Nephron progenitor cell (in vitro differentiated cells): ENCODE measurements at regions not wholly inside any gene's neighbourhood (a gene's known extent, or its start where the extent isn't known, plus 50 kb on each side); places are given as distances from the start of the nearest gene placed in this dataset.
"Not testable (repeated sequence)": the region's sequence is repeated elsewhere in the genome, so short reads cannot be mapped to it uniquely, and the experiment has no call there.

Source experiments
- DNase-seq: peaks from one replicate; pipeline ENCODE4 v3.0.0; 2021
- H3K27ac Mint-ChIP-seq: 2 replicates; pipeline ENCODE4 v1.8.0; 2021; ENCODE audit warnings: mild to moderate bottlenecking, moderate library complexity, mixed read lengths
- H3K27me3 Mint-ChIP-seq: 2 replicates; pipeline ENCODE4 v1.8.0; 2021; ENCODE audit warnings: mild to moderate bottlenecking, low read depth, mixed read lengths; ENCODE audit not compliant: poor library complexity
- H3K36me3 Mint-ChIP-seq: 2 replicates; pipeline ENCODE4 v1.8.0; 2021; ENCODE audit warnings: low read depth, mixed read lengths
- H3K4me1 Mint-ChIP-seq: 2 replicates; pipeline ENCODE4 v1.8.0; 2021; ENCODE audit warnings: mixed read lengths
- H3K4me3 Mint-ChIP-seq: 2 replicates; pipeline ENCODE4 v1.8.0; 2021; ENCODE audit warnings: mild to moderate bottlenecking, moderate library complexity, mixed read lengths
- H3K9me3 Mint-ChIP-seq: 2 replicates; pipeline ENCODE4 v1.8.0; 2021; ENCODE audit warnings: mild to moderate bottlenecking, moderate library complexity, mixed read lengths
- TF ChIP-seq, protein P1 (sequence below): fragments of 200-600 bp; sonication (generic); IDR thresholded peaks from 2 replicates; pipeline ENCODE4 v1.5.0; 2021; ENCODE audit warnings: antibody characterized with exemption

DNA sequence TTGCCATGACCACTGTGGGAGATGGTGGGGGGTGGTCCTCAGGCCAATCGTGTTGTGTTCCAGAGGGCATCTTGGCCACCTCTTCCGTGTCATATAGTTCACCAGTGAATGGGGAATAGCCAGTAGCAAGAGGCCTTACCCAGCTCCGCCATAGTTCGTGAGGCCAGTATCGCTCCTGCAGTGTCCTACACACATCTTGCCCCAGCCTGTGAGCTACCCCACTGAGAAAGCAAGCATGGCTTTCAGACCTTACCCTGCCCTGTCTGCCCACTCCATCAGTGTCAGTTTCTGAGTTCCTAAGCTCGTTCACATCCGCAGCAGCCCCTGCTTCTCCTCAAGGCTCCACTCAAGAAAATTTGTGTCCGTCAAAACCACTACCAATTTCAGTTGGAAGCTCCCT is 586.0 kb upstream of the PABPC5 start:
- not testable (repeated sequence) for H3K4me1 Mint-ChIP-seq, H3K9me3 Mint-ChIP-seq, H3K27ac Mint-ChIP-seq, H3K27me3 Mint-ChIP-seq, DNase-seq, H3K36me3 Mint-ChIP-seq, H3K4me3 Mint-ChIP-seq

DNA sequence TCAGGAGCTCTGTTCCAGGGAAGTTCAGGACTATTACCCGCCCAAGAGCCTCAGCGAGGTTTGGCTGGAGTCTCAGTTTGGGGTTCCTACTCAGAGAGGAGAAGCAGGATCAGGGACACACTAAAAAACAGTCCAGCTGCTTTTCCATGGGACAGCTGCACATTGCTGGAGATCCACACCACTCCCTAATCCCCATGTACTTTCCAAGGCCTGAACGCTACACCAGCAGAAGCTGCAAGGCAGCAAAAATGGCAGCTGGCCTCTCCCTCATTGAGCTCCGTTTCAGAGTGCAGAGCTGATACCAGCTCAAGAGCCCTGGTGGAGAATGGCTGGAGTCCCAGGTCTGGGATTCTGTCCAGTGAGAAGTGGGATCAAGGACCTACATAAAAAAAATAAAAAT is 551.2 kb upstream of the PABPC5 start:
- H3K4me1 Mint-ChIP-seq: no peaks in the 10 kb centered on the region
- TF ChIP-seq, protein P1, sequence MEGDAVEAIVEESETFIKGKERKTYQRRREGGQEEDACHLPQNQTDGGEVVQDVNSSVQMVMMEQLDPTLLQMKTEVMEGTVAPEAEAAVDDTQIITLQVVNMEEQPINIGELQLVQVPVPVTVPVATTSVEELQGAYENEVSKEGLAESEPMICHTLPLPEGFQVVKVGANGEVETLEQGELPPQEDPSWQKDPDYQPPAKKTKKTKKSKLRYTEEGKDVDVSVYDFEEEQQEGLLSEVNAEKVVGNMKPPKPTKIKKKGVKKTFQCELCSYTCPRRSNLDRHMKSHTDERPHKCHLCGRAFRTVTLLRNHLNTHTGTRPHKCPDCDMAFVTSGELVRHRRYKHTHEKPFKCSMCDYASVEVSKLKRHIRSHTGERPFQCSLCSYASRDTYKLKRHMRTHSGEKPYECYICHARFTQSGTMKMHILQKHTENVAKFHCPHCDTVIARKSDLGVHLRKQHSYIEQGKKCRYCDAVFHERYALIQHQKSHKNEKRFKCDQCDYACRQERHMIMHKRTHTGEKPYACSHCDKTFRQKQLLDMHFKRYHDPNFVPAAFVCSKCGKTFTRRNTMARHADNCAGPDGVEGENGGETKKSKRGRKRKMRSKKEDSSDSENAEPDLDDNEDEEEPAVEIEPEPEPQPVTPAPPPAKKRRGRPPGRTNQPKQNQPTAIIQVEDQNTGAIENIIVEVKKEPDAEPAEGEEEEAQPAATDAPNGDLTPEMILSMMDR: no peak
- H3K4me3 Mint-ChIP-seq: no peak overlapping the region

DNA sequence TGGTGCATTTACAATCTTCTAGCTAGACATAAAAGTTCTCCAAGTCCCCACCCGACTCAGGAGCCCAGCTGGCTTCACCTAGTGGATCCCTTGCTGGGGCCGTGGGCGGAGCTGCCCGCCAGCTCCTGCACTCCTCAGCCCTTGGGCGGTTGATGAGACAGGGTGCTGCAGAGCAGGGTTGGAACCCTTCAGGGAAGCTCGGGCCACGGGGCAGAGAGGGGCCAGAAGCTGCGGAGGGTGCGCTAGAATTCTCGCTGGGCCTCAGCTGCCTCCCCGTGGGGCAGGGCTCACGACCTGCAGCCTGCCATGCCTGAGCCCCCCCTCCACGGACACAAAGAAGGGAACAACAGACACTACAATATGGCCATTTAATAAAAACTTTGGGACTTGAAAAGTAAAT is 519.8 kb upstream of the PABPC5 start:
- not testable (repeated sequence) for H3K4me1 Mint-ChIP-seq, H3K27ac Mint-ChIP-seq, H3K36me3 Mint-ChIP-seq, H3K27me3 Mint-ChIP-seq, H3K4me3 Mint-ChIP-seq, DNase-seq
- peaks cover 10% of the 10 kb centered on the region for H3K9me3 Mint-ChIP-seq

More for the DNA sequence above, 551.2 kb upstream of the PABPC5 start:
- Mint-ChIP-seq H3K9me3 (no peaks in the 10 kb centered on the region), H3K27ac (no peak overlapping the region), H3K36me3 (no peaks in the 10 kb centered on the region), H3K27me3 (no peaks in the 10 kb centered on the region)
- DNase-seq: no peak

DNA sequence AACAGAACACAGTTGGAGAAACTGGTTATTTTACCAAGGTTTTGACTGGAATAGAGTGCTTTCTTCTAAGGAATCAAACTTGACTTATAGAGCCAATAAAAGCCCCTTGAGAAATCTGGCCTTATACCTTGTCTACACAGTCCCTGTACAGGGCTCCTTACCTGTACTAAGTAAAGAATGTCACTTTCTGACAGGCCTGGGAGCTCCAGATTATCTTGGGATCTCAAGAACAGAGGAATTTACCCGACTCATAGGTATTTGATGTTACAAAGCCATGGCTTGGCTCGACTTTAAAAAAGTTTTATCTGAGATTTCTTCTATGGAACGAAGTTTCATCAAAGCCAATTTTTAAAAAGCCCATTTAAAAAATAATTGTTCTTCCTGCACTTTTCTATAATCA is 487.8 kb upstream of the PABPC5 start:
- not testable (repeated sequence) for H3K4me1 Mint-ChIP-seq, H3K4me3 Mint-ChIP-seq, H3K27me3 Mint-ChIP-seq, H3K27ac Mint-ChIP-seq, DNase-seq, H3K9me3 Mint-ChIP-seq, H3K36me3 Mint-ChIP-seq

DNA sequence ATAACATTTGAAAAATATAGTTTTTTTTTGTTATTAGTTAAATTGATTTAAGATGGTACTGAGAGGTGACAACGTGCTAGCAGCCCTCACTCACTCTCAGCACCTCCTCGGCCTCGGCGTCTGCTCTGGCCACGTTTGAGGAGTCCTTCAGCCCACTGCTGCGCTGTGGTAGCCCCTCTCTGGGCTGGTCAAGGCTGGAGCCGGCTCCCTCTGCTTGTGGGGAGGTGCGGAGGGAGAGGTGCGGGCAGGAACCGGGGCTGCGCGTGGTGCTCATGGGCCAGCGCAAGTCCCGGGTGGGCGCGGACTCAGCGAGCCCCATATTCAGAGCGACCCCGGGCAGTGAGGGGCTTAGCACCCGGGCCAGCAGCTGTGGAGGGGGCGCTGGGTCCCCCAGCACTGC is 439.4 kb upstream of the PABPC5 start:
- not testable (repeated sequence) for H3K9me3 Mint-ChIP-seq, H3K4me3 Mint-ChIP-seq, H3K27ac Mint-ChIP-seq, H3K4me1 Mint-ChIP-seq, H3K36me3 Mint-ChIP-seq, DNase-seq, H3K27me3 Mint-ChIP-seq

DNA sequence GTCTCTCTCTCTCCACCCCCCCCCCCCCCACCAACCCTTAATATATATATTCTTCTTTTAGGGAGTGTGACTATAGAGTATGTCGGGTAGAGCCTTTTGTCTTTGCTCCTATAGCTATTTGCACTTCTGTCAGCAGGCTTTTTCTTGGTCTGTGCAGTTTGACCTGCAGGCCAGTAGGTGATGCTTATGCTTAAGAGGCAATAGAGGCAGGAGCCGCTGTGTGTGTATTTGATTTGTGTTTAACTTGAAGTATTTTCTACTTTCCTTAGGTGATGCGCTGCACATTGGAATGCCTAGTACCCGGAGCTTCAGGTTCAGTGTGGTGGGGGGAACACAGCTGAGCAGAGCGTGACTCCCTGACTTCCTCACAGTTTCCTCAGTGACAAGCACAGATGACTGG is 416.5 kb upstream of the PABPC5 start:
- DNase-seq: not testable (repeated sequence)

DNA sequence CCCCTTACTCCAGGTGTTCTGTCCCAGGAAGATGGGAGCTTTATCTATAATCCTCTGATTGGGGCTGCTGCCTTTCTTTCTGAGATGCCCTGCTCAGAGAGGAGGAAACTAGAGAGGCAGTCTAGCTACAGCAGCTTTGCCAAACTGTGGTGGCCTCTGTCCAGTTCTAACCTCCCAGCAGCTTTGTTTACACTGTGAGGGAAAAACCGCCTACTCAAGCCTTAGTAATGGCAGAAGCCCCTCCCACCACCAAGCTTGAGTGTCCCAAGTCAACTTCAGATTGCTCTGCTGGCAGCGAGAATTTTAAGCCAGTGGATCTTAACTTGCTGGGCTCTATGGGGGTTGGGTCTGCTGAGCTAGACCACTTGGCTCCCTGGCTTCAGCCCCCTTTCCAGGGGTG is 394.9 kb upstream of the PABPC5 start:
- TF ChIP-seq, protein P1: no peak
- Mint-ChIP-seq H3K9me3 (peaks cover 32% of the 10 kb centered on the region), H3K36me3 (no peaks in the 10 kb centered on the region), H3K4me3 (no peak overlapping the region), H3K4me1 (no peaks in the 10 kb centered on the region), H3K27ac (no peak overlapping the region), H3K27me3 (peaks cover 3% of the 10 kb centered on the region)
- no peak for DNase-seq

More for the DNA sequence above, 416.5 kb upstream of the PABPC5 start:
- H3K4me1 Mint-ChIP-seq, H3K9me3 Mint-ChIP-seq, H3K4me3 Mint-ChIP-seq, H3K27ac Mint-ChIP-seq, H3K36me3 Mint-ChIP-seq, H3K27me3 Mint-ChIP-seq: not testable (repeated sequence)
- TF ChIP-seq, protein P1: peak; percentile 15

DNA sequence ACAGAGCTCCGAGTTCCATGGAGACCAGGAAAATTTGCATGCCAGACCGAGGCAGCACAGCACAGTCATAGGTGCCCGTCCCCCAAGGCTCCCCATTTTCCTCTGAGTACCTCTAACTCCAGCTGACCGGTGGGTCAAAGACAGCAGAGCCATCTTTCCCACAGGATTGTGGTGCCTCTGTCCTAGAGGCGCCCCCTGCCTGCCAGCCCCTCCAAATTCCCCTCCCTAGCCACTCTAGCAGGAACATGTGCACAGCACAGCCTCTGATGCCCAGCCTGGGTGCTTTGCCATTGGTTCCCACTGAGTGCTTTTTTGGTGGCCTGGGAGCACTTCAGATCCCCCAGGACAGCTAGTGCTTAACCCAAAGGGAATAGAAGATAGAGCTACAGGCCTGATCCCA is 368.5 kb upstream of the PABPC5 start:
- TF ChIP-seq, protein P1: no peak
- H3K27me3 Mint-ChIP-seq: no peaks in the 10 kb centered on the region
- no peaks in the 10 kb centered on the region for H3K36me3 Mint-ChIP-seq
- H3K4me3 Mint-ChIP-seq: no peak overlapping the region
- DNase-seq: no peak
- H3K27ac Mint-ChIP-seq: no peak overlapping the region
- H3K4me1 Mint-ChIP-seq: no peaks in the 10 kb centered on the region
- no peaks in the 10 kb centered on the region for H3K9me3 Mint-ChIP-seq
